Left renal pelvis (tissue), 4 donors: ENCODE measurements at regions not wholly inside any gene's neighbourhood (a gene's known extent, or its start where the extent isn't known, plus 50 kb on each side); places are given as distances from the start of the nearest gene placed in this dataset.
"Not testable (repeated sequence)": the region's sequence is repeated elsewhere in the genome, so short reads cannot be mapped to it uniquely, and the experiment has no call there.

Source experiments
- DNase-seq, 4 donors: peaks; one replicate each; pipeline ENCODE4 v3.0.0-alpha.2; 2013; ENCODE audit warnings: low read depth in 4 of 4, low spot score in 3 of 4

DNA sequence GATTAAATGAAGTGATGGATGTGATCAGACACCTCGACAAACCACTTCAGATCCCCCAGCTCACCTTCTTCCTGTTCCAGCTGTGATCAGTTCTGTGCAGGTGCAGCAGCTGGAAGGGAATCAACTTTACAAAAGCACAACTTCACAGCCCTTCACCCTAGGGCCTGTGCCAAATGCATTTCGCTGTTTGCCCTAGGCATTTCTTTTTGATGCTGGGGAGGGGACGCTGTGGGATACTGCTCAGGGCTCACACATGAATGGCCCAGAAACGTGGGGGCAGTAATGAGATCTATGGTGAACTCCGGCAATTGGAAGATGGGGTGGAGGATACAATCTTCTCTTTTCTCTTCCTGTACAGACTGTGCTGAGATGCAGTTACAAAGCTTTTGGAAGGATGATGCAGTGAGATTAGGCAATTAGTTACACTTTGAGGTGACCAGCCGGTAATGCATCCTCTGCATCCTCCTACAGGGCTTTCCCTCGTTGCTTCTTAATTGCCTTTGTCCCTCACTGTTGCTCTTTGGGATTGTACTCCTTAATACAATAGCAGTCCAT, 215.1 kb upstream of the PITX2 start:
- no peak for DNase-seq

DNA sequence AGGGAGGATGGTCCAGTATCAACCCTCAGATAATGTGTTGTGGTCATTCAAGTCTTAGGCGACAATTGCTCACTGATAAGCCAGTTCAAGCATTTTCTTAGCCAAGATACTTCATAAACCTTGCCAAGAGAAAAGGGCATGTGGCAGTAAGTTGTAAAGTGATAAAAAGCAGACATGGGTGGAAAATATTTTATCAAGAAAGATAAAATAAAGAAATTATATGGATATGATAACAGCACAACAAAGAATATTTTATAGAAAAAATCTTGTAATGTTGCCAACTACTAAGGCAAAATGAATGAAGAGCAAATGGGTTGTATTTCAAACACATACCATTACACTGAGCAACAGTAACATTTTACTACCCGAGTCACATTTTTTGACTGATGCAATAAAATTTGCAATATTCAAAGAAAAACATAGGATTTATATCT, 217.4 kb upstream of the PITX2 start:
- DNase-seq = no peak

DNA sequence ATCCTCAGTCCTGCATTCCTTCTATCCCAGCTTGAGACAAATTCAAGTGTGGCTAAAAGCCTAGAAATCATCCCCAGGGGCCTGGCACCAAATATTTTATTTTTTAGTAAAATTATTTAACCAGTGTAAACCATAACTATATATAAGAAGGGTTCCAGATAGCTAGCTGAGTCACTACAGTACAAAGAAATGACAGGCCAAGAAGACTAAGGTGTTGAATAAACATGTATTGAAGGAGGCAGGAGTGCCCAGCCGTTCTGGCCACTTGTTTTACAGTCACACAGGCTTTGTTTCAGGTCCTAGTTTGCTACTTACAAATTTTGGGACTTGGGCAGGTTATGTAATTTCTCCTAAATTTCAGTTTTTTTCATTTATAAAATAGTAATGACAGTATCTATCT, 225.9 kb upstream of the PITX2 start:
- DNase-seq = no peak

DNA sequence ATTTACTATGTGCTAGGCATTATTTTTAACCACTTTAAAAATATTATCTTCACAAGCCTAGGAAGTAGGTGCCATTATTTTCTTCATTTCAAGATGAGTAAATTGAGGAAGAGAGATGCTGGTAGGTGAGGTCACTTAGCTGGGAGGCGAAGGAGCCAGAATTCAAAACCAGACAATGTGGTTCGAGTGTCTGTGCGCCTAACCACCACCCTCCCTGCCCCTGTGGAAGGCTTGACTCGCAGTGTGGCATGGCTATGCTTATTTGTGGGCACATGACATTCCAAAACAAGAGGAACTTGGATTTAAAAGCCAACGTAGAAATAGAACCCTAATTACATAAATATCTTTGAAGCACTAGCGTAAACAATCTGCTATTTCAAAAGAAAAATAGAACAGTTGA, 226.6 kb upstream of the PITX2 start:
- DNase-seq = no peak

DNA sequence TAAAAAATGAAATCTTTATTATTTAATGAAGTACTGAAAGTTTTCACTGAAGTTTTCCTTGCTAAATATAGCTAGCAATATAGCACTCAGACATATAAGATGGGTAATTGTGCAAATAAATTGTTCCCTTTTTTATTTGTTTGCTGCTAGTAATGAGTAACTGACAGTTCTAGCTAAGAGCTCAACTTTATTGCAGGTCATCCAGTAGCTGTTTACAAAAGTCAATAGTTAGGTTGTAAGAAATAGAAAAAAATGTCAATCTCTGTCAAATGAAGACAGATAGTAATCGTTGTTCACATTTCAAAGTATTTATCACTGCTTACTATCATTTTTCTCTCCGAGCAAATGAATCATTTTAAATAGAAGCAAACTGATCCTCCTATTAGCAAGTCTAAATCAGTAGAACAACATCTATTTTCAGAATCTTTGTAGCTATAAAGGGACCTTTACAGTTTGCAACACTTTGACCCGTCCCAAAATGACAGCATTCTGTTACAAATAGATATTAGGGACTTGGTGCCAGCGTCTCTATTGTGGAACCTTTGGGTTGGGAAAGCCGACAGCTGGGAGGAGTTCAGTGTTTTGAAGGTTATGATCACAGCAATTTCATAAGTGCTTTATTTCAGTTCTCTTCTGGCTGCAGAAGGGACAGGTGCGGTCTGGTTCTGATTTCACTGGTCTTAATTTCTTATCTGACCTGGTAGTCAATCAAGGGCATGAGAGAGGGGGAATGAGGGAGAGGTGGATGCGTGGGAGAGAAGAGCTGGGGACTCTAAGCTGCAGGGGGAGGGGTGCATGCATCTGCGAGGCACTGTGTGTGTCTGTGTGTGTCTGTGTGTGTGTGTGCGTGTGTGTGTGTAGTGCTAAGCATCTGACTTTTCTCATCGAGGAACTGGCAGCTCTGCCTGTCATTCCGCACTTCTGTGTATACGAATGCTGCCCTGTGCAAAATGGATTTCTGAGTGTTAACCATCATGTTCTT, 227.9 kb upstream of the PITX2 start:
- DNase-seq = peak in 3 of 4 donors; percentile 12 to 27 (median 14)

DNA sequence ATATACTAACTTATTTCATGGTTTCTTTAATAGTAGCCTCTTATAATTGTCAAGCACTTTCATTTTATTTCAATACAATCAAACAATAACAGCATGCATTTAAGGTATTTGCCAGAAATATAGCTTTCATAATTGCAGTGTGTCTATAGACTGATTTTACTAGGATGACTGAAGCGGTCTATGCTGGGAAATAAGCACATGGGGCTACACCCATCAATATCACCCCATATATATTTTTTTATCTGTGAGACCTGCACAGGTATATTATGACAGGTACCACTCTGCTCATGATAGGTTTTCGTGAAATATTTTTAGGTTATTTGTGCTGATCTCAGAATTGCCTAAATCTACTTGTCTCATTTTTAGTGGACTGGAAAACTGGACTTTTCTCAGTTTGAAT, 229.1 kb upstream of the PITX2 start:
- no peak for DNase-seq

DNA sequence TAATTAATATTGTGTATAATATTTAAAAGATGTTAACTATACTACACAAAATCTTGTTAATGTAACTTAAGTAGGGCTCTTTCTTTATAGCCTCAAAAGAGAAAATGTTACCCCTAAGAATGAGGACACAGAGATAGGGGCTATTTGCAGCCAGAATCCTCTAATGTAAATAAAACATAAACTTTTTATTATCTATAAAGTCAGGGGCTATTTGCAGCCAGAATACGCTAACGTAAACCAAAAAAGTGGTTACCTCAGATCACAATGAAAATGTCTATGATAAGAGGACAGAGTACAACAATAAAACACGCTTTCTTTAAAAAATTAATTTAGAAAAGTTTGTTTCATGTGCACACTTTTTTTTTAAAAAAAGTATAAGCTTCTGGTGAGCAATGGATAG, 229.9 kb upstream of the PITX2 start:
- DNase-seq = no peak

DNA sequence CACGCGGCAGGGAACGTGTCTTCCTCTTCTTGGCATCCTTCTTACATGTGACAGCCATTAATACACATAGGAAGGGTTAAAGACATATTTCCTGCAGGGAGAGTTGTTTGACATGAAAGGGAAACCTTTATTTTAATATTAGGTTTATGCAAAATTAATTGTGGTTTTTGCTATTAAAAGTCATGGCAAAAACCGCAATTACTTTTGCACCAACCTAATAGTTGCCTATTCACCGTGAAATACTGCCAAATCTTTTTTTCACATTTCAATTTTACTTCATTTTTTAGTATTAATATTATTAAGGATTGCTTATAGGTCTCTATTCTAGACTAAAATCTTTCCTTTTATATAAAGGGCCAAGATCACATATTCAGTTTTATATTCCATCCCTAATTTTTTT, 230.4 kb upstream of the PITX2 start:
- DNase-seq = no peak

DNA sequence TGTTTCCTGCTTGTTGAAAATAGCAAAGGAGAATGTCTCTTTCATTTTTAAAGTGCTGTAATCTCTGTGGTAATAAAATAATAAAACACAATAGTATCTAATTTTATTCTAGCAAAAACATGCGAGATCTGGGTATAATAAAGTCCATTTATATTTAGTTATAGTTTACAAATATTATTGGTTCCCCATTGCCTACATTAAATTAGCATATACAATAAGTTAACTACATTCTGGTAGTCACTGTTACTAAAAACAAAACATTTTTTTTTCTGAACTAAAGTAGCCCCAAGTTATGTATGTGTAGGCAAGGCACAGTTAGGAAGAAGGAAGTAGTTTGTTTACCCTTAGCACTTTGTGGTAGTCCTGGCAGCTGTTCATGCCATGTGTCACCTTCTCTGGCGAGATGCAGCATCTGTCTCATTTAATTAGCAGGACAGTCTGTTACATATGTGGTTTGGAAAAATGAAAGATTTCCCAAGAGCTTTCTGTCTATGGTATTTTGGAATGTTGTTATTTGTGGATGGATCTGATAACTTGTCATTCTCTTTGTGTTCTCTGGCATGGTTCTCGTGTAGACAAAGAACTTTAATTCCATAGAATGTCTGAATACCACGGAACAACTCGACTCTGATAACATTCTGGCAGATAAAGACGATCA, 231.3 kb upstream of the PITX2 start:
- no peak for DNase-seq

DNA sequence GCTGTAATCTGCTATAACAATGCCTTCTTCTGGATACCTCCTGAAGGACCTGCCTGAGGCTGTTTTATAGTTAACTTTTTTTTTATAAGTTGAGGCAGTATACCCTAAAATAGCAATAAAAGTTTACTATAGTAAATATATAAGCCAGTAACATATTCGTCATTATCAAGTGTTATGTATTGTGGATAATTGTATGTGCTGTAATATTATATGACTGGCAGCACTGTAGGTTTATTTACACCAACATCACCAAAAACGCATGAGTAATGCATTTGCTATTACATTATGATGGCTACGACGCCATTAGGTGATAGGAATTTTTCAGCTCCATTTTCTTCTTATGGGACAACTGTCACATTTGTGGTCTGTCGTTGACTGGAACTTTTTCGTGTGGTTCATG, 237.2 kb upstream of the PITX2 start:
- DNase-seq = no peak

DNA sequence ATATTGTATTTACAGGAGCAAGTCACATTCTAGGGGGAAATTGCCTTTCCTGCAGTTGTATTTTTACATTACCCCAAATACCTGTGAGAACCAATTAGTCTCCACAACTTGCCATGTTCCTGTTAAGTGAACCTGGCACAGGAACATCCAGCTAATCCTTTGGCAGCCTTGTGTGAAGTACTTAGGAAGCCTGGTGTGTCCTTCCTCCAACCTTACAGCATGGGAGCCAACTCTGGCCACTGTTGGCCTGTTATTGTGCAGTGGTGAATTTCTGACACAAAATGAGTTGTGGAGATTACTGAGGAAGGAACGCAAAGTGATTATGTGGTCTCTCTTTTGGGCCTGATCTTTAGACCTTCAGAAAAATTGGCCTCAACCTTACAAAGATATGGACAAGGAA, 238.0 kb upstream of the PITX2 start:
- no peak for DNase-seq

DNA sequence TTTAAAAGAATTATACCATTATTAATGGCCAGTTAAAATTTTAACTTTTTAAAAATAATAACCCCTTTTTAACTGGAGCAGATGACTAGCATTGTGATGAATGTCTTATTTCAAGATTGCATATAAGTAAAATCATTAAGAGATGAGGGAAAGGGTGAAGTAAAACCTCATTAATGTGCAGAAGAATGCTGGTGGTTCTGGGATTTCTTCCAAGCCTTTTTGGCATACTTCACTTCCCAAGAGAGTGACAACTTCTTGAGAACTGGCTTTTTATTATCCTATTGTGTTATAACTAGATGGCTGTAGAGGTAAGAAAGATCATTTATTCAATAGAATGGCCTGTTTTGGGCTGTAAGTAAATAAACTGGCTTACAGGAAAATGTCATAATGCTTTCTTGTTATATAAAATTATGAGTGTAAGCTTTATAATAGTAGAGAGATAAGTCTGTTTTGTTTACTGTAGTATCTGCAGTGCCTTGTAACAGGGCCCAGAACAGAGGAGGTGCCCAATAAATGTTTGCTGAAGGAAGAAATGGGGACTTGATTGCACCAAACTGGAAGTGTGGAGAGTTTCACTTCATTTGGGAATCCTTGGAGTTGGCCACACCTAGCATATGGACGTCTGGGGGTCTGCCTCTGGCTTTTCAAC, 242.9 kb upstream of the PITX2 start:
- no peak for DNase-seq

DNA sequence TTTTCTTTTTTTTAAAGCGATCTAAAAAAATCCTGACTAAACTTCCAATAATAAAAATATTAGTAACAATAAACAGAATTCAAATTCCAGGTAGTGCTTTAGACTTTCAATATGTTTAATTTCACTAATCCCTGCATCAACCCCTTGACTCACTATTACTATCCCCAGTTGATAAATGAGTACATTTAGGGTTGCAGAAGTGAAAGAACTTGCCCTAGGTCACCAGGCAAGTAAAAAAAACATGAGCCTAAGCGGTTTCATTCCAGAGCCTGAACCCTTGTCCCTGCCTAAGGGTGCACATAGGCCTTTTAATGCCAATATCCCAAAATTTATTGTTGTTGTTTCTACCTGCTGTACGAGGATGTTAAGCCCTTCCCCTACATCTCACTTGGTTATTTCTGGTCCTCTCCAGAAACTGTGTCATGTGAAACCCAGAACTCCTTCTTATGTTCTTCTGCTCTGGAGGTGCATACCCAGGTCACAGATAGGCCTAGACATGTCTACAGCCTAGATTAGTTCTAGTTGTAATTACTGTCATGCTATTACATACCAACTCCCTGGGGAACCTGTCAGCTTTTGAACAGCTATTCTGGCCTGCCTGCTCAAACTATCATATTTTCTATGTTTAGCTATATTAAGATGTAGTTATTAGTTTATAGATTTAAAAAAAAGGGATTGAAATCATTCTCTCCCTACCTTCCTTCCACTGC, 244.5 kb upstream of the PITX2 start:
- DNase-seq = no peak

DNA sequence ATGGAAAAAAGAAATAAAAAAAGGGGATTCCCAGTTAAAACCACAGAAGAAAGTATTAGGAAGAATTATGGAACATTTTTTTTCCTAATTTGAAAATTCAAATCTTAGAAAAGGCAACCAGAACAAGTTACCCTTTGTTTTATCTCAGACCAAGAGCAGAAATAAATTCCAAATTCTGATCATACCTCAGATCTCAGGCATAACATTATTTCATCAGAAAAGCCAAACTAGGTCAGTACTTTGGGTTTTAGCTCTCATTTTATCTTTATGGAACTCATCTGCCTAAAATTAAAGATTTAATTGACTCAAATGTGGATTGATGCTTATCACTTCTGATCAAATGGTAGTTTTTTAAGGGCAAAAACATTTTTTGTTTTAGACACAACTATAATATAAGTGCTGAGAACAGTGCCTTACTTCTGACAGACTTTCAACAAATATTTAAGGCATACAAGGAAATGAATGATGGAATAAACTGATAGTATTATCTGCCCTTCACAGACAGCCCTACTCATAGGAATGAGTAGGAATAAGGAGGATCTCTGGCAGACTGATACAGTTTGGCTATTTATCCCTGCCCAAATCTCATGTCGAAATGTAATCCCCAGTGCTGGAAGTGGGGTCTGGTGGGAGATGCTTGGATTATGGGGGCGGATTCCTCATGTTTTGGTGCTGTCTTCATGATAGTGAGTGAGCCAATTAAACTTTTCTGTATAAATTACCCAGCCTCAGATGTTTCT, 245.3 kb upstream of the PITX2 start:
- no peak for DNase-seq

DNA sequence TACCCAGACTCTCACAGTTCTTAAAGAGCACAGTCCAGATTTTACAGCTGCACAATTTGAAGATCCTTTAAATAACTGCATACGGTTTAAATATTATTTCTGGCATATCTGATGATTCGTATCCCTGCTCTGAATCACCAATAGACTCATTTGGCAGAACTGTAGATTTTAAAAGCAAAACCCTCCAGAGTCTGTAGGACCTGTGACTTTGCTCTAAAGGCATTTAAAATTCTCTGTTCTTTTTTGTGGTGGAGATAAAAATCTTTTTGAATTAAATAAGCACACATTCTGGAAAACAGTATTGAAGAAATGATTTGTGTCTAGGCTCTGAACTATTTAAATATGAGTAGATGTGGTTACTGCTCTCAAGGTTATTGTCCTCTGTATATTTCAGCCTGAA, 246.2 kb upstream of the PITX2 start:
- no peak for DNase-seq

DNA sequence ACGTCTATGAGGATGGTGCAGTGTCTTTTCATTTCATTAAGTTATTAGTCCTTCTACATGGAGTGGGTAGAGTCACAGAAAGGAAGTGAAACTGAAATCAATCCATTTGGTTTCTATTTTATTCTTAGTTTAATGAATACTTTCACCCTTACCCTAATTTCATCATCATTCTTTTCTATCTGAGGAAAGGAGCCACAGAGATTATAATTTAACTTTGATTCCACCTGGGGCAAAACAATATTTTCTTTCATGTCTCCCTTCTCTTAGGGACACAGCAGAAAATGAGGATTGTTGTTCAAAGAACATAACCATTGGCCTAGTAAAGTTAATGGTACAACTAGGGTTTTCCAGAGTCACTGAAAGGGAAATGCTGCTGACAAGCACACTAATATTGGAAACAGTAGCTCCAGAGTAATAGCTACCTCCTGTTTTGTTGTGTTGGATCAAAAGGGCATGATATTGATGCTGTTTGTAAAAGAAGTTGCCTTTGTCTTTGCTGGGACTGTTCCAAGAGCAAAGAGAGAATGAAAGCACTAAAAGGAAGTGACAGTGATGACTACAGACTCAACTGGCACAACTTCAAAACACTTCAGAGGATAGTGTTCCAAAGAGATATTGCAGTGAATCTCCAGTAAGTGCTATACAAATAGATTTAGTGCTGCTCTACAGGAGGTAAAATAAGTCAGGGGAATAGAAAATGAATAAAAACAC, 247.1 kb upstream of the PITX2 start:
- no peak for DNase-seq

DNA sequence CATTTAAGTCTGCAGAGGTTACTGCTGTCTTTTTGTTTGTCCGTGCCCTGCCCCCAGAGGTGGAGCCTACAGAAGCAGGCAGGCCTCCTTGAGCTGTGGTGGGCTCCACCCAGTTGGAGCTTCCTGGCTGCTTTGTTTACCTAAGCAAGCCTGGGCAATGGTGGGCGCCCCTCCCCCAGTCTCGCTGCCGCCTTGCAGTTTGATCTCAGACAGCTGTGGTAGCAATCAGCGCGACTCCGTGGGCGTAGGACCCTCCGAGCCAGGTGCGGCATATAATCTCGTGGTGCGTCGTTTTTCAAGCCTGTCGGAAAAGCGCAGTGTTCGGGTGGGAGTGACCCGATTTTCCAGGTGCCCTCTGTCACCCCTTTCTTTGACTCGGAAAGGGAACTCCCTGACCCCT, 253.3 kb upstream of the PITX2 start:
- DNase-seq = not testable (repeated sequence)

DNA sequence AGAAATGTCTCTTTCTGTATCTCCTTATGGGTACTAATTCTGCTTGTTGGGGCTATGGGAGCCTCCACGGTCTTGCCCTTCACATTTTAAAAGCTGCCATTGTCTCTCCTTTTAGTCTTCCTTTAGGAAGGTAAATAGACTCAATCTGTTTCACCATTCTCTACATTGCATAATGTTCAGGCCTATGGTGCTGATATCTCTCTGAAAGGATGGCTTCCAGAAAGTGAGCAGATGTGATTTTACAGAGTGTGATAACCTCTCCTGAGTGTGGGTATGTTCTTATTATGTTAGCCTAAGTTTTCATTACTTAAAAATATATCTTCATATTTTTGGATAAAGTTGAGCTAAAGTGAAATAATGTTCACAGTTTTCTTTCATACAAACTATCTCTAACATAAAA, 254.0 kb upstream of the PITX2 start:
- DNase-seq = no peak

DNA sequence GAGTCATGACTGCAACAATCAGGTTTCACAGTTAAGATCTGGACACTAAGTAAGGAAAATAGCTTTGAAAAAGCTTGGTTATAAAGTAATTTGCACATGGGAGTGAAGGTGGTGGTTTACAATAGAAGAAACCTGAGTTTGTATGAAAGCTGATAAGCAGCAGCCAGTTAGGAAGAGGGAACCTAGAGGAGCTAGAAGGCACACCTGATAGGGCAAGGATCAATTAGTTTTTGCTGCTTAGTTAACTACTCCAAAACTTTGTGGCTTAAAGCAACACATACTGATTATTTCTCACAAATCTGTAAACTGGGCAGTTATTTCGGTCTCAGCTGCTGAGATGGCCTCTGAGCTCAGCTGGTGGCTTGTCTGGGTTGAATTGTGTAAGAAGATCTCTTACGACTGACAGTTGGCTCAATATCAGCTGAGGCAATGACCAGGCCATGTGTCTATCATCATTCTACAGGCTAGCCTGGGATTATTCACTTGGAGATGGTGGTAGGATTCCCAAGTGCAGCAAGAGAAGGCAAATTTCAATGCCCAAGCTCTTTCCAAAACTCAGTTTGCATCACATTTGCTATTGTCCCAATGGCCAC, 255.0 kb upstream of the PITX2 start:
- DNase-seq = no peak
